ENCODE measurements at regions not wholly inside any gene's neighbourhood (a gene's known extent, or its start where the extent isn't known, plus 50 kb on each side); places are given as distances from the start of the nearest gene placed in this dataset.

- no peak for TF ChIP-seq POLR2AphosphoS5 (IDR thresholded peaks at IDR 0.05; ENCODE audit: low read depth, low read length)
- no peak for TF ChIP-seq REST (IDR thresholded peaks at IDR 0.05; ENCODE audit: insufficient read depth in 1 of 2, low read depth in 2 of 2, low read length in 2 of 2)
- TF ChIP-seq SIN3A (IDR thresholded peaks at IDR 0.05; ENCODE audit: borderline replicate concordance, insufficient read depth, low read length), result no peak
- no peak for TF ChIP-seq TAF1 (IDR thresholded peaks at IDR 0.05; ENCODE audit: borderline replicate concordance, insufficient read depth, low read length)
These were observed 137.6 kb downstream of the MIS18A start for GRCh38 chr21:32141318-32141633.

Measured in PFSK-1 (cell line).